ENCODE measurements at regions not wholly inside any gene's neighbourhood (a gene's known extent, or its start where the extent isn't known, plus 50 kb on each side); places are given as distances from the start of the nearest gene placed in this dataset.

GRCh38 chr3:34183114-34183513 lies 384.7 kb downstream of the PDCD6IP start:
- DNase-seq: no peak

DNA sequence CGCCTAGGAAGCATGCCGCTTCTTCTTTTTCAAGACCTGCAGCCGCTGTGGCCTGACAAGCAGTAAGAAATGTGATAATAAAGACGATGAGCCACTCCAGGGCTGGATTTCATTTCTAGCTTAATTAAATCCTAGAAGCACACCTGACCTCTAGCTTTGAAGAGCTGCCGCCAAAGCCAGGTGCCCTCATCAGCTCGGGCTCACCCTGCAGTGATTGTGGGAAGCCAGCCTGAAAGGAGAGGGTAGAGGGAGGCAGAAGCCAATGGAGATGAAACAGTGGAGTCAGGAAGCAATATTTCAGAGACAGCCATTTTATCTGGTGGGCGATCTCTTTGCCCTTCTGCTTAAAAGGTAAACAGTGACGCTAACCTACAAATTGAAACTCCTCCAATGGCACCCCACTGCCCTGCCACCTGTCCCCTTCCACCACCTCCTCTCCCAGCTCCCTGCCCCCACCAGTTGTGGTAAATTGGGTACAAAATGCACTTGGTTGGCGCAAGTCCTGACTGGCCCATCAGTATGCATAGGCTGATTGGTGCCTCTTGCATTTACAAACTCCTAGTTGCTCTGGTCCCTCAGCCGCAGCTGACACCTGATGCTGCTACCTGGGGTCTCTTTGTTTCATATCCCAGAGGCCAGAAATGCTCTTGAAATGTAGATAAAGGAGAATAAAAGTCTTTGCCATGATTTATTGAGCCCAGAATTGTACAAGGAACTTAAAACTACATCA lies 385.3 kb downstream of the PDCD6IP start:
- DNase-seq: no peak

GRCh38 chr3:34185301-34185700 lies 386.9 kb downstream of the PDCD6IP start:
- no peak for DNase-seq

GRCh38 chr3:34189133-34189532 lies 390.7 kb downstream of the PDCD6IP start:
- no peak for DNase-seq

- no peak for DNase-seq
Observed at GRCh38 chr3:34196914-34197313, 398.5 kb downstream of the PDCD6IP start.

GRCh38 chr3:34198309-34198708 lies 399.9 kb downstream of the PDCD6IP start:
- DNase-seq: no peak

- DNase-seq: no peak
Observed at GRCh38 chr3:34200576-34200975, 402.1 kb downstream of the PDCD6IP start.

DNA sequence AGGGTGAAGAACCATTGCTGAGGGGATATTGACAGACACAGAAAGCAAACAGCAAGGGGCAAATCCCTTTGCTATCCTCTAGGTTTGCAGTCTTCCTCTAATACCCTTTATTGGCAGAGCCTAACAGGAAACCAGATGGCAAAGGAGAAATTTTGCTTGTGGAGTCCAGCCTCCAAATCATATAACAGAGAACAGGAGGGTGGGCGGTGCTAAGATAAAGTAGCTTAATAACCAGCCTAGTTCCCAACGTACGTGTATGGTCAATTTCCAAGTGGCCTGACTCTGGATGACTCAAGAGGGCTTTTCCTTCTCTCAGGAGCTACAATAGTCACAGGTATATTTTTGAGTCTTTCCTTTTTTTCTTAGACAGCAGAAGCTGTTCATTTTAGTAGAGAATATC lies 404.5 kb downstream of the PDCD6IP start:
- DNase-seq: no peak

DNA sequence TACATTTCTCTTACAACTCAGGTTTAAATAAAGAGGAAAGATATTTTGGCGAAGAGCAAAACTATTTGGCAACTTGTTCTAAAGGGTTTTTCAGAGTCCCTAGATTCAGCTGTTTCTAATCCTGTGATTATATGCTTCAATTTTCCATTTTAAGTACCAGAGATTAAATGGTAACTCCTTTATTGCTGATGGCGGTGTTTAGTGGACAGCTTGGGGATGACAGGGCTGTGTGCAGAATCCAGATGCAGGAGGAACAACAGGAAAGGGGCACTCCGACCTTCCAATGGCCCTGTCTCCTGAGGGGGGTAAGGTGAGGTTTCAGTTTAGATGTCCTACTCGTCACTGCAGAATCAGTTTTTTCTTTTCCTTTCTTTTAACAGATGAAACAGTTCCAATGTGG lies 405.0 kb downstream of the PDCD6IP start:
- no peak for DNase-seq

GRCh38 chr3:34207002-34207401 lies 408.6 kb downstream of the PDCD6IP start:
- DNase-seq: no peak

GRCh38 chr3:34207806-34208205 lies 409.4 kb downstream of the PDCD6IP start:
- DNase-seq: no peak

DNA sequence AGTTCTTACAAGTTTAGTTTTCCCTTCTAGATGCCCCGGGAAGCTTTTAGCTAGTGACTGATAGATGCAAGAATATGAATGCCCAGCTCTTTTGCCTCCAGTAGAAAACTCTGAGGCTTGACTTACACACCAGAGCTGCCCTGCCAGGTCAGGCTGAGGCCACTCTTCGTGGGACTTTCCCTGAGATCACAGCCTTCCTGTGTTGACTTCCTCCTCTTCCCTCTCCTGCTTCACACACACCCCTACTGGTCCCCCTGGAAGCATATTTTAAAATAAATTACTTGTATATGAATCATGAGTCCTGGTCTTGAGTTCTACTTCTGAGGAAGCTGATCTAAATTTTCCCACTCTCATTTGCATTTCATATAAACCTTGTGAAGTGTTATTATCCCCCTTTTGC lies 413.7 kb downstream of the PDCD6IP start:
- no peak for DNase-seq

DNA sequence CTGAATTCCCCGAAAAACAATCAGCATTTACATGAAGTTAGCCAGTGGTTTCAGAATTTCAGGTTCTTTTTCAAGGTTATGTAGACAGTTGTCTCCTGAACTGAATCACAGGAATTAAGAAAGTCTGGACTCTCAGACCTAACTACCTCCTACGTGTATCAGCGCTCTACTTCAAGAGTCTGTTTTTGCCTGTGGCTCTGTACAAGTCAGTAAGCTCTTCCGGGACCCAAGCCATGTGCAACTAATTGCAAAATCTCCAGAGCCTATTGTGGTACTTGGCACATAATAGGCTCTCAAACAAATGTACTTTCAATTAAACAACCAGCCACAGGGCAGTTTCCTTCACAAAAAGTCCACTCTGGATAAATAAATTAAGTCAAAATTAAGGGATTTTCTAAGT lies 414.2 kb downstream of the PDCD6IP start:
- DNase-seq: no peak

DNA sequence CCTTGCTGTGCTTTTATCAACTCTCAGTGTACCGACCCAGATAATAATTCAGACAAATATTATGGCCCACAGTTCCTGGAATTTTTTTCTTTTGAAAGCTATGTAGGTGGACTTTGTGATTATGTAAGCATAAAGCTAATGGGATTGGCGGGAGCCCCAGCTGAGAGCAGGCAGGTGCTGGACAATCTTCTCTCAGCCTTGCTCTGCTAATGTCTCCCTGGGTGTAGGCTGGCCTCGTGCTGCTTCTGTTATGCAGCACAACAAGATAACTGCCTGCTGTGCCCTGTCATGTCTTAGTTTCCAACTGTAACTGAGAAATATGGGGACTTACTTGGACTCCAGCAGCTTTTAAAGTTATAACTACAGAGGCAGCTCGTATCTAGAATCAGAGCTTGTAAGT lies 415.0 kb downstream of the PDCD6IP start:
- no peak for DNase-seq

GRCh38 chr3:34216711-34217335 lies 418.4 kb downstream of the PDCD6IP start:
- no peak for DNase-seq

DNA sequence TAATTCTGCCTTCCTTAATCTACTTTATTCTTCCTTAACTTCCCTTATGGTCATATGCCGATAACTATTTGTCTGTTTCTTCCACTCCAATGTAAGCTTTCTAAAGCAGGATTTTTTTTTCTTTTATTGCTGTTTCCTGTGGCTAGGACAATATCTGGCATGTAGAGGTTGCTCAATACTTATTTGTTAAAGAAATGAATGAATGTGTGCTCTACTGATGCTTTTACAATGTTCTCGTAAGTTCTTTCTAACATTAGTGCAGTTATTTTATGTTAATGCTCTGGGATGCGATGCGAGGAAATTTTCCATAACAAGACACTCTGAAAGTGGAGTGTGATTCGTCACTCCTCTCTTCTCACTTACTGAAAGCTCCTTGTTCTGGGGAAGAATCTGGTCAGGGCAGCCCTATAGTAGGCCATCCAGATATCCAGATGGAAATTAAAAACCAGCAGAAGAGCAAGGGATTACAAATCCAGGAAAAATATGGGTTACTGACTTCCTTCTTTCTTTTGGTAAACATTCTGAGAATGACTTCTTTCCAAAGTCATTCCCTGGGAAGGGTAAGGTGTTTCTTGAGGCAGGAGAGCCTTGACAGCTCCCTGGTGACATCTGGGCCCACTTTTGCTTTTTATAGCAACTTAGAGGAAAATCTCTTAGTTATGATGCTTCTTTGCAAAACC lies 420.4 kb downstream of the PDCD6IP start:
- DNase-seq: no peak

DNA sequence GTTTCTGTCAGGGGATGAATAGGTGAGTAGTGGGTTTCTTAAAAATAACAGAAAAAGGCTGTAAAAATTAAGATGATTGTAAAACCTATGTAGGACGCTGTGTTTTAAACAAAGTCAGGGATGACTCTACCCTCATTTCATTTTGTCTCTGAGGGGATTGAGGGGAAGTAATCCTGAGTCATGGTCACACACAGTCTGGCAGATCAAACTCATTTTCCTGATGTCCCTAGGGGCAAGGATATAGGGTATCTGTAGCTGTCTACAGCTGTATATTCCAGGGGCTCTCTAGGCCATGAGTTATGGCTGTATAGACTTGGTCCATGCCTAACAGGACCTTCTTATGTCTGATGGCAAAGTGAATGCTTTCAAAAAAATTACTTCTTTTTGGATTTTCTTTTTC lies 421.1 kb downstream of the PDCD6IP start:
- no peak for DNase-seq

- no peak for DNase-seq
Observed at GRCh38 chr3:34225821-34226366, 427.5 kb downstream of the PDCD6IP start.

GRCh38 chr3:34229876-34230275 lies 431.4 kb downstream of the PDCD6IP start:
- DNase-seq: no peak

GRCh38 chr3:34235096-34235495 lies 436.7 kb downstream of the PDCD6IP start:
- no peak for DNase-seq

DNA sequence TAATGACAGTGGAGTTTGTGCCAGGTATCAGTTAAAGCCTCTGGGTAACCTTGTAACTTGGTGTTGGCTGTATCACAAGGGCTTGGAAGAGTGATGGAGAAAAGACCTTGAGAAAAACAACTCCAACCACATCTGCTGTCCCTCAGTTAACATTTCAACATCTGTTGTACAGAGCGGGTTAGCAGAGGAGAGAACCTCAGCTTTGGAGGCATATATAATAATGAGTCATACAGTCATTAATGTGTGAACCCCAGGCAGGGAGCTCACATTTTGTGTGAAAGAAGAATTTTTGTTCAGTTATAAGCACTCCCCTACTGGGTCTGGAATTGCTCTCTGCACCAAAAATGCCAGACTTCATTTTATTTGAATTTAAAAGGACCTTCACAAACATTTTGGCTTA lies 439.5 kb downstream of the PDCD6IP start:
- no peak for DNase-seq

- no peak for DNase-seq
Observed at GRCh38 chr3:34238407-34238806, 440.0 kb downstream of the PDCD6IP start.

DNA sequence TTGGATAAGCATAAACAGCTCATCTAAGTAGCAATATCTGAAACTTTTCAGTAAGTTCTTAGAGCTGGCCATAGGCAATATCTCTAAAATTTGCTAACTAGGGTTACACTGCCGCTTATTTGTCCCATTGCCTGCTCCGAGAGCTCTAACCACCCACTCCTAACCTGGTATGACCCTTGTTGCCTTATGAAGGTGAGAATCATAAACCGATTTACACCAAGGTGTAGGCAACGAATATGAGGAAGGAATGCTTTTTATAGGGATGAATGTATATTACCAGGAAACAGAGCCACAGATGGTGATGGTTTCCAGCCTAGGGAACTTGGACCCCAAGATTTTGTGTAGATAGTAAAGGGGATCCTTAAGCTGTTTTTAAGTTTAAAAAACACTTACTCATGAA lies 440.9 kb downstream of the PDCD6IP start:
- DNase-seq: no peak

All from right lung (tissue), 2 donors.